HG03432 (cell line): ENCODE measurements at regions not wholly inside any gene's neighbourhood (a gene's known extent, or its start where the extent isn't known, plus 50 kb on each side); places are given as distances from the start of the nearest gene placed in this dataset.

Experiments
- ATAC-seq: cut with Tn5 transposase; IDR thresholded peaks from one replicate; pipeline ENCODE4 v1.9.1; 2021; ENCODE audit warnings: mild to moderate bottlenecking, moderate library complexity; ENCODE audit not compliant: unreplicated experiment

GRCh38 chr3:170784406-170784805 lies 85.6 kb downstream of the RPL22L1 start:
- no peak for ATAC-seq

GRCh38 chr3:170780955-170781354 lies 89.0 kb downstream of the RPL22L1 start:
- ATAC-seq = no peak

- no peak for ATAC-seq
Observed at GRCh38 chr3:170780471-170780870, 89.5 kb downstream of the RPL22L1 start.

GRCh38 chr3:170778240-170779217 lies 91.5 kb downstream of the RPL22L1 start:
- no peak for ATAC-seq

GRCh38 chr3:170777564-170777926 lies 92.5 kb downstream of the RPL22L1 start:
- no peak for ATAC-seq

GRCh38 chr3:170776887-170777563 lies 93.0 kb downstream of the RPL22L1 start:
- no peak for ATAC-seq

GRCh38 chr3:170773682-170774425 lies 96.1 kb downstream of the RPL22L1 start:
- ATAC-seq = no peak

GRCh38 chr3:170772175-170772574 lies 97.8 kb downstream of the RPL22L1 start:
- no peak for ATAC-seq

- ATAC-seq = no peak
Observed at GRCh38 chr3:170768334-170768801, 101.6 kb downstream of the RPL22L1 start.

GRCh38 chr3:170767576-170767941 lies 102.4 kb downstream of the RPL22L1 start:
- ATAC-seq = no peak

- ATAC-seq = no peak
Observed at GRCh38 chr3:170766823-170767575, 103.0 kb downstream of the RPL22L1 start.

GRCh38 chr3:170766253-170766652 lies 103.7 kb downstream of the RPL22L1 start:
- no peak for ATAC-seq

GRCh38 chr3:170765419-170766078 lies 104.4 kb downstream of the RPL22L1 start:
- ATAC-seq = no peak

- ATAC-seq = no peak
Observed at GRCh38 chr3:170764017-170764416, 106.0 kb downstream of the RPL22L1 start.

GRCh38 chr3:170762064-170762463 lies 107.9 kb downstream of the RPL22L1 start:
- no peak for ATAC-seq

- no peak for ATAC-seq
Observed at GRCh38 chr3:170761103-170761502, 108.9 kb downstream of the RPL22L1 start.

GRCh38 chr3:170760174-170760526 lies 109.8 kb downstream of the RPL22L1 start:
- ATAC-seq = no peak

GRCh38 chr3:170759511-170760173 lies 110.4 kb downstream of the RPL22L1 start:
- no peak for ATAC-seq

- no peak for ATAC-seq
Observed at GRCh38 chr3:170757038-170757437, 113.0 kb downstream of the RPL22L1 start.

GRCh38 chr3:170754311-170754693 lies 115.7 kb downstream of the RPL22L1 start:
- ATAC-seq = no peak
